ENCODE measurements at regions not wholly inside any gene's neighbourhood (a gene's known extent, or its start where the extent isn't known, plus 50 kb on each side); places are given as distances from the start of the nearest gene placed in this dataset.

- Histone ChIP-seq H3K9ac (ENCODE audit: low read length) (no peak overlapping the region), H3K36me3 (ENCODE audit: control insufficient read depth in 1 of 2, insufficient read depth in 2 of 2, low read length in 2 of 2) (no peaks in the 10 kb centered on the region), H3K4me2 (ENCODE audit: low read length) (peak overlapping the region; percentile 68; the same call in 1 of the 2 replicates), H3K79me2 (ENCODE audit: insufficient read depth, low read length) (no peaks in the 10 kb centered on the region), H4K20me1 (ENCODE audit: insufficient read depth) (no peaks in the 10 kb centered on the region), H3K4me1 (ENCODE audit: control insufficient read depth in 1 of 2, insufficient read depth in 2 of 2, low read length in 2 of 2) (peaks cover 15 to 40% of the 10 kb centered on the region in 2 experiments; a peak in 3 of 4 replicates), H2AFZ (ENCODE audit: low read depth, low read length, poor library complexity, severe bottlenecking) (peak overlapping the region; percentile 31), H3K27ac (ENCODE audit: low read depth, low read length) (no peak overlapping the region), H3K9me2 (ENCODE audit: insufficient read depth) (no peaks in the 10 kb centered on the region), H3K4me3 (replicated peaks in 1 of 2; ENCODE audit: low read depth in 1 of 2, low read length in 2 of 2) (no peak overlapping the region), H3K9me3 (ENCODE audit: control insufficient read depth in 1 of 2, insufficient read depth in 1 of 2, low read depth in 1 of 2, low read length in 2 of 2) (no peaks in the 10 kb centered on the region), H3K27me3 (ENCODE audit: insufficient read depth, low read length) (no peaks in the 10 kb centered on the region)
- ChIA-PET CTCF (interaction anchor here (1.3 kb wide), 2 partner anchors 11 to 54 kb away, joined by 4 read pairs; no protein-coding TSS in a partner anchor), POLR2A (no interaction called here), RAD21 (ENCODE audit: low non-redundant PET in 1 of 2, low total read pairs in 2 of 2, uncharacterized antibody in 2 of 2, unreplicated experiment in 2 of 2) (no interaction called here)
- DNase-seq (ENCODE audit: low read depth, low spot score) (no peak), ATAC-seq (no peak)
- BruUV-seq (replicated peaks), result no TSS peak
- intact Hi-C loops (cut with micrococcal nuclease), result loop anchor here (10.0 kb wide), 1 partner anchor 265 kb away; no protein-coding TSS in a partner anchor
- no peak for TF ChIP-seq FOSL1 (IDR thresholded peaks at IDR 0.05; ENCODE audit: low read depth)
- no peak for TF ChIP-seq TCF7L2 (IDR thresholded peaks at IDR 0.05; ENCODE audit: borderline replicate concordance, extremely low read depth, insufficient read depth, insufficient read length)
- no peak for TF ChIP-seq ZFX (IDR thresholded peaks at IDR 0.05)
- no peak for TF ChIP-seq SP1 (IDR thresholded peaks at IDR 0.05; ENCODE audit: low read depth)
- TF ChIP-seq, protein P1, sequence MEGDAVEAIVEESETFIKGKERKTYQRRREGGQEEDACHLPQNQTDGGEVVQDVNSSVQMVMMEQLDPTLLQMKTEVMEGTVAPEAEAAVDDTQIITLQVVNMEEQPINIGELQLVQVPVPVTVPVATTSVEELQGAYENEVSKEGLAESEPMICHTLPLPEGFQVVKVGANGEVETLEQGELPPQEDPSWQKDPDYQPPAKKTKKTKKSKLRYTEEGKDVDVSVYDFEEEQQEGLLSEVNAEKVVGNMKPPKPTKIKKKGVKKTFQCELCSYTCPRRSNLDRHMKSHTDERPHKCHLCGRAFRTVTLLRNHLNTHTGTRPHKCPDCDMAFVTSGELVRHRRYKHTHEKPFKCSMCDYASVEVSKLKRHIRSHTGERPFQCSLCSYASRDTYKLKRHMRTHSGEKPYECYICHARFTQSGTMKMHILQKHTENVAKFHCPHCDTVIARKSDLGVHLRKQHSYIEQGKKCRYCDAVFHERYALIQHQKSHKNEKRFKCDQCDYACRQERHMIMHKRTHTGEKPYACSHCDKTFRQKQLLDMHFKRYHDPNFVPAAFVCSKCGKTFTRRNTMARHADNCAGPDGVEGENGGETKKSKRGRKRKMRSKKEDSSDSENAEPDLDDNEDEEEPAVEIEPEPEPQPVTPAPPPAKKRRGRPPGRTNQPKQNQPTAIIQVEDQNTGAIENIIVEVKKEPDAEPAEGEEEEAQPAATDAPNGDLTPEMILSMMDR (IDR thresholded peaks at IDR 0.05 in 2 of 3, conservative IDR thresholded peaks at IDR 0.05 in 1 of 3; ENCODE audit: borderline replicate concordance in 1 of 3, insufficient read depth in 1 of 3, low read depth in 2 of 3, low read length in 2 of 3), result no peak
- TF ChIP-seq CEBPB (IDR thresholded peaks at IDR 0.05; ENCODE audit: low read depth), result no peak
- no peak for TF ChIP-seq CBX3 (IDR thresholded peaks at IDR 0.05; ENCODE audit: low read depth)
These were observed 339.2 kb upstream of the GATB start for GRCh38 chr4:152099981-152100378.

- Histone ChIP-seq H3K4me3 (replicated peaks in 1 of 2; ENCODE audit: low read depth in 1 of 2, low read length in 2 of 2) (no peak overlapping the region), H3K36me3 (ENCODE audit: control insufficient read depth in 1 of 2, insufficient read depth in 2 of 2, low read length in 2 of 2) (no peaks in the 10 kb centered on the region), H3K9ac (ENCODE audit: low read length) (no peak overlapping the region), H2AFZ (ENCODE audit: low read depth, low read length, poor library complexity, severe bottlenecking) (no peak overlapping the region), H3K9me3 (ENCODE audit: control insufficient read depth in 1 of 2, insufficient read depth in 1 of 2, low read depth in 1 of 2, low read length in 2 of 2) (no peaks in the 10 kb centered on the region), H3K79me2 (ENCODE audit: insufficient read depth, low read length) (no peaks in the 10 kb centered on the region), H4K20me1 (ENCODE audit: insufficient read depth) (no peaks in the 10 kb centered on the region), H3K9me2 (ENCODE audit: insufficient read depth) (no peaks in the 10 kb centered on the region), H3K4me1 (ENCODE audit: control insufficient read depth in 1 of 2, insufficient read depth in 2 of 2, low read length in 2 of 2) (peaks cover 15 to 40% of the 10 kb centered on the region in 2 experiments; a peak in 3 of 4 replicates), H3K4me2 (ENCODE audit: low read length) (no peak overlapping the region), H3K27ac (ENCODE audit: low read depth, low read length) (no peak overlapping the region), H3K27me3 (ENCODE audit: insufficient read depth, low read length) (no peaks in the 10 kb centered on the region)
- no peak for TF ChIP-seq POLR2AphosphoS5 (IDR thresholded peaks at IDR 0.05; ENCODE audit: low read depth, low read length)
- no peak for TF ChIP-seq SP1 (IDR thresholded peaks at IDR 0.05; ENCODE audit: low read depth)
- TF ChIP-seq YY1 (IDR thresholded peaks at IDR 0.05; ENCODE audit: extremely low read depth, insufficient replicate concordance, low read depth, low read length), result no peak
- TF ChIP-seq SRF (IDR thresholded peaks at IDR 0.05; ENCODE audit: low read depth), result no peak
- TF ChIP-seq, protein P1 (IDR thresholded peaks at IDR 0.05 in 2 of 3, conservative IDR thresholded peaks at IDR 0.05 in 1 of 3; ENCODE audit: borderline replicate concordance in 1 of 3, insufficient read depth in 1 of 3, low read depth in 2 of 3, low read length in 2 of 3), result peak; percentile 35 to 47 (median 42); a peak in 4 of 6 replicates
- no peak for TF ChIP-seq ATF3 (IDR thresholded peaks at IDR 0.05)
- TF ChIP-seq RAD21 (IDR thresholded peaks at IDR 0.05; ENCODE audit: low read depth), result peak; percentile 55
- intact Hi-C loops (cut with micrococcal nuclease), result no loop called here
- ChIA-PET RAD21 (ENCODE audit: low non-redundant PET in 1 of 2, low total read pairs in 2 of 2, uncharacterized antibody in 2 of 2, unreplicated experiment in 2 of 2) (no interaction called here), POLR2A (no interaction called here), CTCF (interaction anchor here (1.3 kb wide), 2 partner anchors 10 to 54 kb away, joined by 4 read pairs; no protein-coding TSS in a partner anchor)
- DNase-seq (ENCODE audit: low read depth, low spot score) (no peak), ATAC-seq (peak; percentile 56; the same call in 1 of the 2 replicates)
- no TSS peak for BruUV-seq (replicated peaks)
These were observed 338.7 kb upstream of the GATB start for GRCh38 chr4:152099555-152099954.
